Hematopoietic multipotent progenitor cell treated with erythropoietin and hydrocortisone succinate and interleukin-3 and kit ligand, for 8 days (in vitro differentiated cells): ENCODE measurements at regions not wholly inside any gene's neighbourhood (a gene's known extent, or its start where the extent isn't known, plus 50 kb on each side); places are given as distances from the start of the nearest gene placed in this dataset.
"Not testable (repeated sequence)": the region's sequence is repeated elsewhere in the genome, so short reads cannot be mapped to it uniquely, and the experiment has no call there.

Experiments
- DNase-seq: peaks from one replicate; pipeline ENCODE4 v3.0.0-alpha.2; 2015

GRCh38 chr19:20482721-20483120 lies 82.9 kb downstream of the ZNF737 start:
- no peak for DNase-seq

GRCh38 chr19:20481736-20482135 lies 83.8 kb downstream of the ZNF737 start:
- no peak for DNase-seq

- no peak for DNase-seq
These were observed 86.1 kb downstream of the ZNF737 start for GRCh38 chr19:20479483-20479882.

GRCh38 chr19:20478936-20479335 lies 86.6 kb downstream of the ZNF737 start:
- DNase-seq = no peak

- DNase-seq = no peak
These were observed 92.7 kb downstream of the ZNF737 start for GRCh38 chr19:20472854-20473253.

GRCh38 chr19:20471431-20471830 lies 94.2 kb downstream of the ZNF737 start:
- DNase-seq = no peak

GRCh38 chr19:20470345-20471135 lies 95.0 kb downstream of the ZNF737 start:
- DNase-seq = no peak

- DNase-seq = not testable (repeated sequence)
These were observed 99.0 kb downstream of the ZNF737 start for GRCh38 chr19:20466638-20466990.

- DNase-seq = not testable (repeated sequence)
These were observed 99.5 kb downstream of the ZNF737 start for GRCh38 chr19:20465922-20466637.

GRCh38 chr19:20453425-20453935 lies 112.1 kb downstream of the ZNF737 start:
- no peak for DNase-seq

- no peak for DNase-seq
These were observed 121.2 kb downstream of the ZNF737 start for GRCh38 chr19:20444202-20444885.

GRCh38 chr19:20432266-20432842 lies 133.2 kb downstream of the ZNF737 start:
- not testable (repeated sequence) for DNase-seq

GRCh38 chr19:20431826-20432225 lies 133.8 kb downstream of the ZNF737 start:
- no peak for DNase-seq

- DNase-seq = peak; percentile 57
These were observed 142.0 kb downstream of the ZNF737 start for GRCh38 chr19:20423381-20424197.

GRCh38 chr19:20422216-20423205 lies 143.1 kb downstream of the ZNF737 start:
- DNase-seq = no peak

GRCh38 chr19:20416661-20417060 lies 148.9 kb downstream of the ZNF737 start:
- no peak for DNase-seq

- no peak for DNase-seq
These were observed 151.5 kb downstream of the ZNF737 start for GRCh38 chr19:20414120-20414519.

- DNase-seq = no peak
These were observed 151.9 kb downstream of the ZNF737 start for GRCh38 chr19:20413705-20414104.

- no peak for DNase-seq
These were observed 152.7 kb downstream of the ZNF737 start for GRCh38 chr19:20412846-20413245.

GRCh38 chr19:20397292-20397691 lies 168.3 kb downstream of the ZNF737 start:
- DNase-seq = no peak

GRCh38 chr19:20388706-20389225 lies 176.8 kb downstream of the ZNF737 start:
- no peak for DNase-seq
